ENCODE measurements at regions not wholly inside any gene's neighbourhood (a gene's known extent, or its start where the extent isn't known, plus 50 kb on each side); places are given as distances from the start of the nearest gene placed in this dataset.

GRCh38 chr18:22086973-22087372, 82.4 kb upstream of the GATA6 start:
- TF ChIP-seq BHLHE40 (IDR thresholded peaks at IDR 0.05; ENCODE audit: low read depth, low read length): no peak
- no peak for TF ChIP-seq NR3C1 (IDR thresholded peaks at IDR 0.05)
- no peak for TF ChIP-seq USF2 (IDR thresholded peaks at IDR 0.05)

All from A549 (cell line).